HG02885 (cell line): ENCODE measurements at regions not wholly inside any gene's neighbourhood (a gene's known extent, or its start where the extent isn't known, plus 50 kb on each side); places are given as distances from the start of the nearest gene placed in this dataset.

ENCODE experiments used
- ATAC-seq: cut with Tn5 transposase; IDR thresholded peaks from one replicate; pipeline ENCODE4 v1.9.1; 2021; ENCODE audit warnings: mild to moderate bottlenecking; ENCODE audit not compliant: unreplicated experiment, poor library complexity

- ATAC-seq: no peak
These were observed 675.3 kb downstream of the BRD1 start for GRCh38 chr22:49152127-49152938.

DNA sequence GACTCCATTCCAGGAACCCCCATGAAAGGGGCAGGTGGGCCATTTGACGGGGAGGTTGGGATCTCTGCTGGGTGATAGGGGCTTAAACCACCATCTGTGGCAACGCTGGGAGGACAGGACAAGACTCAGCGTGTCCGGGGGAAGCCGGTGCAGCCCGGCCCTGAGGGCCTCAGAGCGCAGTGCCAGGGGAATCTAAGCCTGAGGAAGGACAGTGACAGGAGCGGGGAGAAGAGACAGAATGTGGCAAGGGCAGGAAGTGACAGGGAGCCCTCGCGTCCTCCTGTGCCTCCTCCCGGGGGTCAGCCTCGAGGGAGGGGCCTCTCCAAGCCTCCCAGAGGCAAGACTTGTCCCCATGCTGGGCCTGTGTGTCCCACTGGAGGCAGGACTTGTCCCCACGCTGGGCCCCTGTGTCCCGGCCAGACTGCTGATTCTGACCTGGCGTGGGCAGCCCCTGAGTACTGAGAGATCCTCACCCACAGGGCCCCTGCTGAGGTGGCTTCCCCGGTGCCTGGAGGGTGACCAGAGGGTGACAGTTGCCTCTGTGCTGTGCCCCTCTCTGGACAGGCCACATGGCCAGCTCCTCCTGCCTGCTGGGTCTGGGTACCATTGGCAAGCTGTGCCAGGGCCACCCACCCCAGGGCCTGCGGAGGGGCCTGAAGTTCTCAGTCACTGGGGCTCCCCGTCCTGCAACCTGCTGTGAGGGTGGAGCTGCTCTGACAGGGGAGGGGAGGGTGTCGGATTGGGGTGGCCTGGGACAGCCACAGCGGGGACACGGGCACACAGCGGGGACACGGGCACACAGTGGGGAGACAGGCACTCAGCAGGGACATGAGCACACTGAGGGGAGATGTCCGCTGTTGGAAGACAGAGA, 676.2 kb downstream of the BRD1 start:
- ATAC-seq: no peak

DNA sequence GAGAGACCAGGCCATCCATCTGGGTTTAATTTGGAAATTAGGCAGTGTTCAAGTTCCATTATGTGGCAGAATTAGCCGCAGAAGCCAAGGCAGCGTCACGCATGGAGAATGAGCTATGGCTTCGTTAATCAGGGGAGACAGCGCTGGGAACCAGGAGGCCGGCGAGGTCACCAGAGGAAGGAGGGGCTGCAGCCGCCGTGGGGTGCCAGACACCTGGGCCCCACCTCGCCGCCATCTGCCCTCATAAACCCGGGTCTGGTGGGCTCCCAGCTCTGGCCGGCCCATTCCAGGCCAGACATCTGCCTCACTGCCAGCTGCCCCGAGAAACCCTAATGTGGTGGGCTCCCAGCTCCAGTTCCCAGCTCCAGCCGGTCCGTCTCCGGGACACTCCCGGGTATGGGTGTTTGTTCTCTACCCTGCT, 676.9 kb downstream of the BRD1 start:
- no peak for ATAC-seq

- ATAC-seq: no peak
These were observed 677.7 kb downstream of the BRD1 start for GRCh38 chr22:49149721-49150608.

DNA sequence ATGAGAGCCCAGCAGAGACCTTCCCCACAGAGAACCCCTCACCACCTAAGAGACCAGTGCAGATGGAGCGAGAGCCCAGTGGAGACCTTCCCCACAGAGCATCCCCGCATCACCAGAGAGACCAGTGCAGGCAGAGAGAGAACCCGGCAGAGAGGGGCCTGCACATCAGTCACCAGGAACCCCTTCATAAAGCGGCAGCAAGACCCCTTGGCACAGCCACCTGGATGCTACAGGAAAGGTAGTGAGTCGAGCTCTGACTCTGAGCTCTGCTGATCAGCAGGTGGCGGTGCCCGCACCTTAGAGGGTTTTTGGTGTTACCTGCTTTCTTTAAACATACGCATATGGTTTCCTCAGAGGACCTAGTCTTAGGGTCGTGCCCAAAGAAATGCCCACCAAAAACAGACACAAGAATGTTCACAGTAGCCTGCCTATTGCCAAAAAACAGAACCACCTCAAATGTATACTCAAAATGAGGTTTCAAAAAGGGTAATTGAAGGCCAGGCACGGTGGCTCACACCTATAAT, 678.7 kb downstream of the BRD1 start:
- ATAC-seq: no peak

DNA sequence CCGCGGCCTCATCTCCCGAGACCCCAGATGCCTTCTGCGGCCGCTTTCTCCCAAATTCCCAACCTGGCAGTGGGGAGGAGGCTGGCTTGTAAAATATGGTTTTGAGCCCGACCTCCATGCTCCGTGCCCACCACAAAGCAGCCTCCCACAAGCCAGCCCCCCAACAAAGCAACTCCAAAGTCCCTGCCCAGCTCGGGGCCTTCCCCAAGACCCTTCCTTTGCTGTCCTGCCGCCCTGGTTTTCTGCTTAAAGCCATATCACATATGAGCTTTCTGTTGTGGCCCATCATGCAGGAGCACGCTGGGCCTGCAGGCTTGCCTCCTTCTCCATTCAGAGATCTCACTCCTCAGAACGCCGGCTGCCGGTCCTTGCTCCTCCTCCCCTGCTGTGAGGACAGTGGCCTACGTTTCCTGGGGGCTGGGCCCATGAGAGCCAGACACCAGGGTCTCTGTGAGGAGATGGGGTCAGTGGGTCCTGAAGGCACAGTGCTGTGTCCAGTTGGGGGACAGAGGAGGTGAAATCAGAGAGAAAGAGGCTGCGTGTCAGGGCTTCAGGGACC, 680.0 kb downstream of the BRD1 start:
- ATAC-seq: no peak

DNA sequence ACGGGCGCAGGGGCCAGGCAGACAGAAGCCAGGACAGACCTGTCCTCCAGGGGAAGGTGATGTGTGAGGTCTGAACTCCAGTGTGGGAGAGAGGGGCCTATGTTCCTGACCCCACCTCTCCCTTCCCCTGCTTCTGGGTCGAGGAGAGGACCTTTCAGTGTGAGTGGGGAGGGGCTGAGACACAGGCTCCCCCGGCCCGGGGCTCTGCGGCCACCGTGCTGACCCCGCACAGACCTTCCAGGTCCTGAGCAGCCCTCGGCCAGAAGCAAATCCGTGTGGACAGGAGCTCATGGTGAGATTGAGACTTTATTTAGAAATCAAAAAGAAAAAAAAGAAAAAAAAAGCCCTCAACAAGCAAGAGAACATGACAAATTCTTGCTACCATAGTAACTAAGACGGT, 680.5 kb downstream of the BRD1 start:
- no peak for ATAC-seq

DNA sequence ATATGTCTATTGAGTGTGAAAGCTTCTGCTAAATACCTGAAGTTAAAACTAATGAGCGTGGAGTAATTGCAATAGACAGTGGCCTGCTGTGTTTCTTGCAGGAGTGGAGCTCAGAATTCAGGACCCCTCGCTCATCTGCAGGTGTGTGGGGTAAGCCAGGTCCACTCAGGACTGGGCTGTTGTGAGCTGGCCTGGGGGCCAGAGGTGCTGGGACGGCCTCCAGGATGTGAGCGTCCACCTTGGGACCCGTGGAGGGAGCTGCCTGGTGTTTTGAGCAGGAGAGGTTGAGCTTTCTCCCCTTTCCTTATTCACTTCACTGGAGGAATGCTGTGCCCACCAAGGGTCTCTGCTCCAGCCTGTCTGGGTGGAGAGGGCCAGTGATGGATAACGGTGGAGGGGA, 681.2 kb downstream of the BRD1 start:
- no peak for ATAC-seq

GRCh38 chr22:49143812-49144211, 683.9 kb downstream of the BRD1 start:
- ATAC-seq: no peak

- ATAC-seq: no peak
These were observed 684.8 kb downstream of the BRD1 start for GRCh38 chr22:49142891-49143290.

DNA sequence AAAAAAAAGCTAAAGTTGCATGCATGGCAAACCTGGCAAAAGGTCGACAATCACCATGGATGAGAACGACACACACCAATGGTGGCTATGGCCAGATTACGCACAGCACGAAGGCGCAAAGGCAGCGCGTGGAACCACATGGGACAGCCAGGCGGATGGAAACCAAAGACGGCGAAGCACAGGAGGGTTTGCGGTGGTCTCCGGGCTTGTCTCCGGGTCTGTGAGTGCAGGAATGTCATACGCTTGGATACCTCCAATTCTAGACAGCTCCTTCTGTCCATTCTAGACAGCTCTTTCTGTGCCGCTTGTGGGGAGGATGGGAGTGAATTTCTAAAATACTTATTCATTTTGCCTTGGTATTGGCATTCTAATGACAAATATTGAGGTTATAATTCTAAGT, 685.4 kb downstream of the BRD1 start:
- ATAC-seq: no peak

DNA sequence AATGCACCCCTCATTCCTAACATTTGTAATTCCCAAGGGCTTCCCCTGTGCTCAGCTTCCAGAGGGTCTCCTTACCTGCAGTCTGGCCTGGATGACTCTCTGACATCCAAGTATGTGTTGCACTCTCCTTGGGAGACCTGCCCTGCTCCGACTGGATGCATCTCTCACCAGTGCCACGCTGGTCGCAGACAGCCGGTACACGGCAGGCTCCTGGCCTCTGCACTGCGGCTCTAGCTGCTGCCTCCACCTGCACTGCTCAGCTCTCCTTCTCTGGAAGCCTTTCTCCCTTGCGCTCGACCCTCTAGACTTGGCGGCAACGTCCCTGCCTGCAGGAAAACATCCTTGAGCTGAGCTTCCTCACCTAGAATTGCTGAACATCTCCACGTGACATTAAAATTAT, 685.9 kb downstream of the BRD1 start:
- ATAC-seq: no peak

- no peak for ATAC-seq
These were observed 686.6 kb downstream of the BRD1 start for GRCh38 chr22:49140911-49141665.

GRCh38 chr22:49139492-49140151, 688.1 kb downstream of the BRD1 start:
- no peak for ATAC-seq

GRCh38 chr22:49138250-49138790, 689.4 kb downstream of the BRD1 start:
- ATAC-seq: no peak

- no peak for ATAC-seq
These were observed 690.4 kb downstream of the BRD1 start for GRCh38 chr22:49137206-49137840.

GRCh38 chr22:49136816-49137180, 690.9 kb downstream of the BRD1 start:
- ATAC-seq: no peak
